GM18498 (cell line): ENCODE measurements at regions not wholly inside any gene's neighbourhood (a gene's known extent, or its start where the extent isn't known, plus 50 kb on each side); places are given as distances from the start of the nearest gene placed in this dataset.

Experiments used
- ATAC-seq: cut with Tn5 transposase; IDR thresholded peaks from one replicate; pipeline ENCODE4 v1.9.1; 2021; ENCODE audit warnings: mild to moderate bottlenecking, moderate library complexity; ENCODE audit not compliant: unreplicated experiment

- no peak for ATAC-seq
Measured at GRCh38 chr7:68485253-68485917, 1112.9 kb upstream of the AUTS2 start.

GRCh38 chr7:68488341-68489060 lies 1109.8 kb upstream of the AUTS2 start:
- no peak for ATAC-seq

- ATAC-seq: no peak
Measured at GRCh38 chr7:68491523-68492358, 1106.5 kb upstream of the AUTS2 start.

GRCh38 chr7:68492359-68492690 lies 1106.0 kb upstream of the AUTS2 start:
- no peak for ATAC-seq

- ATAC-seq: no peak
Measured at GRCh38 chr7:68503400-68503799, 1094.9 kb upstream of the AUTS2 start.

GRCh38 chr7:68504716-68505115 lies 1093.6 kb upstream of the AUTS2 start:
- ATAC-seq: no peak

- ATAC-seq: no peak
Measured at GRCh38 chr7:68505721-68506120, 1092.6 kb upstream of the AUTS2 start.

- ATAC-seq: no peak
Measured at GRCh38 chr7:68507668-68508067, 1090.6 kb upstream of the AUTS2 start.

GRCh38 chr7:68509054-68509453 lies 1089.2 kb upstream of the AUTS2 start:
- ATAC-seq: no peak

GRCh38 chr7:68509603-68510002 lies 1088.7 kb upstream of the AUTS2 start:
- ATAC-seq: no peak

- ATAC-seq: no peak
Measured at GRCh38 chr7:68511281-68511680, 1087.0 kb upstream of the AUTS2 start.

- no peak for ATAC-seq
Measured at GRCh38 chr7:68512466-68512865, 1085.8 kb upstream of the AUTS2 start.

GRCh38 chr7:68518060-68518459 lies 1080.2 kb upstream of the AUTS2 start:
- ATAC-seq: no peak

- no peak for ATAC-seq
Measured at GRCh38 chr7:68524126-68524525, 1074.1 kb upstream of the AUTS2 start.

GRCh38 chr7:68529221-68529620 lies 1069.1 kb upstream of the AUTS2 start:
- ATAC-seq: no peak

GRCh38 chr7:68535266-68535665 lies 1063.0 kb upstream of the AUTS2 start:
- no peak for ATAC-seq

- no peak for ATAC-seq
Measured at GRCh38 chr7:68537051-68537773, 1061.1 kb upstream of the AUTS2 start.

GRCh38 chr7:68537774-68538071 lies 1060.6 kb upstream of the AUTS2 start:
- no peak for ATAC-seq

- ATAC-seq: no peak
Measured at GRCh38 chr7:68542831-68543230, 1055.4 kb upstream of the AUTS2 start.

GRCh38 chr7:68544851-68545250 lies 1053.4 kb upstream of the AUTS2 start:
- no peak for ATAC-seq

- no peak for ATAC-seq
Measured at GRCh38 chr7:68547181-68547580, 1051.1 kb upstream of the AUTS2 start.
